HL-60 (cell line): ENCODE measurements at regions not wholly inside any gene's neighbourhood (a gene's known extent, or its start where the extent isn't known, plus 50 kb on each side); places are given as distances from the start of the nearest gene placed in this dataset.

Experiments used
- DNase-seq, 2 experiments: peaks; one replicate each; pipeline ENCODE4 v3.0.0-alpha.2; 2010 to 2020; ENCODE audit warnings: low read depth in 1 of 2, low spot score in 1 of 2
- H3K27ac ChIP-seq: fragments of 250-450 bp; sonication (Bioruptor Pico); replicated peaks from 2 replicates; pipeline ENCODE4 v1.5.1; 2020; ENCODE audit warnings: mild to moderate bottlenecking, moderate library complexity
- H3K27me3 ChIP-seq: fragments of 250-450 bp; sonication (Bioruptor Pico); 2 replicates; pipeline ENCODE4 v1.5.1; 2021; ENCODE audit warnings: mild to moderate bottlenecking, moderate library complexity; ENCODE audit not compliant: insufficient read depth, poor library complexity, severe bottlenecking
- H3K4me3 ChIP-seq: replicated peaks from 2 replicates; pipeline ENCODE4 v1.5.1; 2011; ENCODE audit warnings: mild to moderate bottlenecking, control low read depth, low read length; ENCODE audit not compliant: insufficient read depth
- CTCF ChIP-seq: IDR thresholded peaks from one replicate; pipeline ENCODE4 v1.5.1; 2011; ENCODE audit warnings: low read length, control low read depth, inconsistent platforms; ENCODE audit not compliant: insufficient read depth
- GABPA ChIP-seq: IDR thresholded peaks from 2 replicates; pipeline ENCODE4 v1.6.1; 2012; ENCODE audit warnings: low read depth
- POLR2AphosphoS5 ChIP-seq: IDR thresholded peaks from 2 replicates; pipeline ENCODE4 v1.6.1; 2012; ENCODE audit warnings: low read depth
- REST ChIP-seq: IDR thresholded peaks from 2 replicates; pipeline ENCODE4 v1.6.1; 2012; ENCODE audit warnings: low read depth; ENCODE audit not compliant: insufficient replicate concordance
- SPI1 ChIP-seq: IDR thresholded peaks from 2 replicates; pipeline ENCODE4 v1.6.1; 2012; ENCODE audit warnings: low read depth, mild to moderate bottlenecking, borderline replicate concordance

GRCh38 chr4:123889507-123889906 lies 492.9 kb downstream of the SPRY1 start:
- H3K4me3 ChIP-seq, result no peak overlapping the region
- no peaks in the 10 kb centered on the region for H3K27me3 ChIP-seq
- H3K27ac ChIP-seq, result no peak overlapping the region
- TF ChIP-seq SPI1, result no peak
- TF ChIP-seq GABPA, result no peak
- TF ChIP-seq POLR2AphosphoS5, result no peak
- TF ChIP-seq REST, result no peak
- no peak for TF ChIP-seq CTCF
- DNase-seq, result no peak

GRCh38 chr4:123890889-123891288 lies 494.3 kb downstream of the SPRY1 start:
- TF ChIP-seq POLR2AphosphoS5 (no peak), SPI1 (no peak), GABPA (no peak), CTCF (no peak), REST (no peak)
- no peak for DNase-seq
- H3K27me3 ChIP-seq, result no peaks in the 10 kb centered on the region
- no peak overlapping the region for H3K4me3 ChIP-seq
- no peak overlapping the region for H3K27ac ChIP-seq

GRCh38 chr4:123891881-123892280 lies 495.3 kb downstream of the SPRY1 start:
- H3K27ac ChIP-seq, result no peak overlapping the region
- no peak overlapping the region for H3K4me3 ChIP-seq
- TF ChIP-seq POLR2AphosphoS5 (no peak), CTCF (no peak), REST (no peak), SPI1 (no peak), GABPA (no peak)
- DNase-seq, result no peak
- no peaks in the 10 kb centered on the region for H3K27me3 ChIP-seq
